Panc1 (cell line): ENCODE measurements at regions not wholly inside any gene's neighbourhood (a gene's known extent, or its start where the extent isn't known, plus 50 kb on each side); places are given as distances from the start of the nearest gene placed in this dataset.
"Not testable (repeated sequence)": the region's sequence is repeated elsewhere in the genome, so short reads cannot be mapped to it uniquely, and the experiment has no call there.

Experiments used
- ATAC-seq: fragments of 200-7000 bp; cut with Tn5 transposase; 2 replicates; pipeline ENCODE4 v1.9.1; 2020; ENCODE audit warnings: mild to moderate bottlenecking, moderate library complexity
- BruUV-seq: library from RNA; stranded (reverse); fragments of 400-500 nt; replicated peaks from 2 replicates; lab custom pipeline; 2021; lab: Mats Ljungman, UMichigan
- CTCF ChIA-PET: fragments of 300-600 bp; sonication (Branson Sonifier 250); formaldehyde crosslinking; loops from one replicate; lab custom pipeline; 2022; ENCODE audit warnings: antibody characterized with exemption; lab: Charles Lee
- POLR2A ChIA-PET: fragments of 300-600 bp; sonication (Branson Sonifier 250); formaldehyde crosslinking; loops from one replicate; lab custom pipeline; 2022; ENCODE audit warnings: antibody characterized with exemption; lab: Charles Lee
- DNase-seq: peaks from one replicate; pipeline ENCODE4 v3.0.0-alpha.2; 2010; ENCODE audit warnings: low read depth, low spot score
- H3K27ac ChIP-seq: 2 replicates; pipeline ENCODE4 v1.5.1; 2011; ENCODE audit warnings: mild to moderate bottlenecking, low read length, inconsistent platforms
- H3K27me3 ChIP-seq: fragments of 200-500 bp; sonication (Bioruptor generic); 2 replicates; pipeline ENCODE4 v1.6.0; 2014; ENCODE audit warnings: low read length, inconsistent platforms; ENCODE audit not compliant: control insufficient read depth, insufficient read depth
- H3K36me3 ChIP-seq: fragments of 200-500 bp; sonication (Bioruptor generic); 2 replicates; pipeline ENCODE4 v1.5.1; 2014; ENCODE audit warnings: inconsistent platforms, mild to moderate bottlenecking, low read length, moderate library complexity; ENCODE audit not compliant: control insufficient read depth, insufficient read depth
- H3K4me1 ChIP-seq: 2 replicates; pipeline ENCODE4 v1.5.1; 2011; ENCODE audit warnings: inconsistent platforms, mild to moderate bottlenecking, low read length, moderate library complexity; ENCODE audit not compliant: control insufficient read depth, insufficient read depth
- H3K4me3 ChIP-seq, 2 experiments: 2 replicates each; pipeline ENCODE4 v1.5.1; 2011 to 2012; ENCODE audit warnings: low read depth in 2 of 2, low read length in 2 of 2, mild to moderate bottlenecking in 2 of 2, inconsistent platforms in 1 of 2, moderate library complexity in 1 of 2
- H3K9me3 ChIP-seq: fragments of 200-500 bp; sonication (Bioruptor generic); 2 replicates; pipeline ENCODE4 v1.5.1; 2014; ENCODE audit warnings: low read depth, mild to moderate bottlenecking, inconsistent platforms, low read length, moderate library complexity; ENCODE audit not compliant: control insufficient read depth, insufficient read depth
- POLR2AphosphoS5 ChIP-seq: IDR thresholded peaks from 2 replicates; pipeline ENCODE4 v1.6.1; 2012; ENCODE audit warnings: mild to moderate bottlenecking, low read depth, low read length, moderate library complexity
- SIN3A ChIP-seq: IDR thresholded peaks from 2 replicates; pipeline ENCODE4 v1.6.1; 2012; ENCODE audit warnings: low read depth, mild to moderate bottlenecking, low read length, moderate library complexity, borderline replicate concordance; ENCODE audit not compliant: insufficient read depth
- TCF7L2 ChIP-seq: IDR thresholded peaks from 2 replicates; pipeline ENCODE4 v1.6.1; 2011; ENCODE audit warnings: mild to moderate bottlenecking, low read depth, low read length, inconsistent platforms
- in situ Hi-C: cut with HindIII; loops from 2 replicates; pipeline ENCODE4 v1.10.0; 2016; ENCODE audit warnings: low sequenced_read_pairs, low pct_unique_long_range_greater_than_20kb
- intact Hi-C: fragments of 100-400 bp; cut with micrococcal nuclease; formaldehyde crosslinking; loops from one replicate; pipeline ENCODE4 v1.10.0; 2022; ENCODE audit not compliant: unreplicated experiment
- TF ChIP-seq, protein P1 (sequence below): fragments of 450-650 bp; IDR thresholded peaks from 2 replicates; pipeline ENCODE4 v1.5.1; 2017; ENCODE audit warnings: mild to moderate bottlenecking
- TF ChIP-seq, protein P2 (sequence below), 2 experiments: IDR thresholded peaks; 2 replicates each; pipeline ENCODE4 v1.6.1; 2011 to 2012; ENCODE audit warnings: low read depth in 2 of 2, control low read depth in 1 of 2, low read length in 1 of 2, mild to moderate bottlenecking in 1 of 2, moderate library complexity in 1 of 2; ENCODE audit not compliant: insufficient read depth in 1 of 2

DNA sequence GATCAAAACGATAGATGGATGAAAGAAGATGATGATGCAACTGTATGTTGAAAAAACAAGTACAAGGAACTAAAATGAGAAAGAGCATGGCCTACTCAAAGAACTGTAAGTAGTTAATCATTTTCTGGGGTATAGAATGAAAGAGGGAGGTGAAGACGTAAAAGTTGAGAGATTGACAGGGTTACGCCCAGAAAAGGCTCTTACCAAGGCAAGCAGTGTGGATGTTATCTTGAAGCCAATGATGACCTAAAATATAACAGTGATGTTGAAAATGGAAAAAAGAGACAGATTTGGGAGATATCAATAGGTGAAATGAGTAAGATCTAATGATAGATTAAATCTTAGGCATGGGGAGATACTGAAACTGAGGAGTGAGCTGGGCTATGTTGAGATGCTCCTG is 80.4 kb upstream of the GNAQ start:
- no peaks in the 10 kb centered on the region for H3K36me3 ChIP-seq
- CTCF ChIA-PET: no interaction called here
- no TSS peak for BruUV-seq
- in situ Hi-C loops (no loop called here), intact Hi-C loops (no loop called here)
- H3K4me3 ChIP-seq: no peak overlapping the region
- DNase-seq (no peak), ATAC-seq (no peak)
- TF ChIP-seq, protein P1, sequence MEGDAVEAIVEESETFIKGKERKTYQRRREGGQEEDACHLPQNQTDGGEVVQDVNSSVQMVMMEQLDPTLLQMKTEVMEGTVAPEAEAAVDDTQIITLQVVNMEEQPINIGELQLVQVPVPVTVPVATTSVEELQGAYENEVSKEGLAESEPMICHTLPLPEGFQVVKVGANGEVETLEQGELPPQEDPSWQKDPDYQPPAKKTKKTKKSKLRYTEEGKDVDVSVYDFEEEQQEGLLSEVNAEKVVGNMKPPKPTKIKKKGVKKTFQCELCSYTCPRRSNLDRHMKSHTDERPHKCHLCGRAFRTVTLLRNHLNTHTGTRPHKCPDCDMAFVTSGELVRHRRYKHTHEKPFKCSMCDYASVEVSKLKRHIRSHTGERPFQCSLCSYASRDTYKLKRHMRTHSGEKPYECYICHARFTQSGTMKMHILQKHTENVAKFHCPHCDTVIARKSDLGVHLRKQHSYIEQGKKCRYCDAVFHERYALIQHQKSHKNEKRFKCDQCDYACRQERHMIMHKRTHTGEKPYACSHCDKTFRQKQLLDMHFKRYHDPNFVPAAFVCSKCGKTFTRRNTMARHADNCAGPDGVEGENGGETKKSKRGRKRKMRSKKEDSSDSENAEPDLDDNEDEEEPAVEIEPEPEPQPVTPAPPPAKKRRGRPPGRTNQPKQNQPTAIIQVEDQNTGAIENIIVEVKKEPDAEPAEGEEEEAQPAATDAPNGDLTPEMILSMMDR: no peak
- POLR2A ChIA-PET: no interaction called here
- no peaks in the 10 kb centered on the region for H3K4me1 ChIP-seq
- no peak overlapping the region for H3K27ac ChIP-seq
- H3K27me3 ChIP-seq: no peaks in the 10 kb centered on the region; the same call in 1 of the 2 replicates
- H3K9me3 ChIP-seq: no peaks in the 10 kb centered on the region

DNA sequence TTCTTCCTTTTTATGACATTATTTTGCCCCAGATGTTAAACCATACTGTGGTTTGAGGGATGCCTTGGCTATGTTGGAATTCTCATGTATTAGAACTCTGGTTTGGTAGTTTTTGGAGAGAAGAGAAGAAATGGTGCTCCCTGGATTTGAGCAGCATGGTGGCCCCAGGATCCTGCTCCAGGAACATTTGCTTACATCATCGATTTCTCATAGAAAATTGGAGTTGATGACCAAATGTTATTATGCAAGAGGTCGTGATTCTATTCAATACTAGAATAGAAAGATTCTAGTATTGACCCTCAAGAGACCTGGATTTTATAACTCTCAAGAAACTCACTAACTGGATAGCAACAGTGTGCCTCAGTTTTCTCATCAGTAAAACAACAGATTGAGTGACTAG is 77.5 kb upstream of the GNAQ start:
- no TSS peak for BruUV-seq
- ATAC-seq (no peak), DNase-seq (no peak)
- Histone ChIP-seq H3K4me3 (no peak overlapping the region), H3K36me3 (no peaks in the 10 kb centered on the region), H3K9me3 (no peaks in the 10 kb centered on the region), H3K27me3 (no peaks in the 10 kb centered on the region; the same call in 1 of the 2 replicates), H3K4me1 (no peaks in the 10 kb centered on the region), H3K27ac (no peak overlapping the region)
- in situ Hi-C loops: no loop called here
- ChIA-PET CTCF (no interaction called here), POLR2A (no interaction called here)
- no peak for TF ChIP-seq SIN3A
- TF ChIP-seq, protein P1: no peak
- TF ChIP-seq, protein P2, sequence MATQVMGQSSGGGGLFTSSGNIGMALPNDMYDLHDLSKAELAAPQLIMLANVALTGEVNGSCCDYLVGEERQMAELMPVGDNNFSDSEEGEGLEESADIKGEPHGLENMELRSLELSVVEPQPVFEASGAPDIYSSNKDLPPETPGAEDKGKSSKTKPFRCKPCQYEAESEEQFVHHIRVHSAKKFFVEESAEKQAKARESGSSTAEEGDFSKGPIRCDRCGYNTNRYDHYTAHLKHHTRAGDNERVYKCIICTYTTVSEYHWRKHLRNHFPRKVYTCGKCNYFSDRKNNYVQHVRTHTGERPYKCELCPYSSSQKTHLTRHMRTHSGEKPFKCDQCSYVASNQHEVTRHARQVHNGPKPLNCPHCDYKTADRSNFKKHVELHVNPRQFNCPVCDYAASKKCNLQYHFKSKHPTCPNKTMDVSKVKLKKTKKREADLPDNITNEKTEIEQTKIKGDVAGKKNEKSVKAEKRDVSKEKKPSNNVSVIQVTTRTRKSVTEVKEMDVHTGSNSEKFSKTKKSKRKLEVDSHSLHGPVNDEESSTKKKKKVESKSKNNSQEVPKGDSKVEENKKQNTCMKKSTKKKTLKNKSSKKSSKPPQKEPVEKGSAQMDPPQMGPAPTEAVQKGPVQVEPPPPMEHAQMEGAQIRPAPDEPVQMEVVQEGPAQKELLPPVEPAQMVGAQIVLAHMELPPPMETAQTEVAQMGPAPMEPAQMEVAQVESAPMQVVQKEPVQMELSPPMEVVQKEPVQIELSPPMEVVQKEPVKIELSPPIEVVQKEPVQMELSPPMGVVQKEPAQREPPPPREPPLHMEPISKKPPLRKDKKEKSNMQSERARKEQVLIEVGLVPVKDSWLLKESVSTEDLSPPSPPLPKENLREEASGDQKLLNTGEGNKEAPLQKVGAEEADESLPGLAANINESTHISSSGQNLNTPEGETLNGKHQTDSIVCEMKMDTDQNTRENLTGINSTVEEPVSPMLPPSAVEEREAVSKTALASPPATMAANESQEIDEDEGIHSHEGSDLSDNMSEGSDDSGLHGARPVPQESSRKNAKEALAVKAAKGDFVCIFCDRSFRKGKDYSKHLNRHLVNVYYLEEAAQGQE (IDR thresholded peaks at IDR 0.05; ENCODE audit: insufficient read depth in 1 of 2, low read depth in 2 of 2, low read length in 1 of 2): no peak
- no peak for TF ChIP-seq TCF7L2
- no peak for TF ChIP-seq POLR2AphosphoS5
- intact Hi-C loops: no loop called here

DNA sequence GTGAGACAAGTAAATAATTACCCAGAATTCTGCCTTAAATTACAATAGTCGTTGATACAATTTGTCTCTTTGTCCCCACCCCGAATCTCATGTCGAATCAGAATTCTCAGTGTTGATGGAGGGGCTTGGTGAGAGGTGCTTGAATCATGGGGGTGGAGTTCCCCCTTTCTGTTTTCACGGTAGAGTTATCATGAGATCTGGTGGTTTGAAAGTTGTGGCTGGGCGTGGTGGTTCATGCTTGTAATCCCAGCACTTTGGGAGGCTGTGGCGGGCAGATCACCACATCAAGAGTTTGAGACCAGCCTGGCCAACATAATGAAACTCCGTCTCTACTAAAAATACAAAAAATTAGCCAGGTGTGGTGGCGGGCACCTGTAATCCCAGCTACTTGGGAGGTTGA is 75.0 kb upstream of the GNAQ start:
- ATAC-seq, BruUV-seq, POLR2A ChIA-PET, H3K27me3 ChIP-seq, H3K4me1 ChIP-seq, intact Hi-C loops, H3K27ac ChIP-seq, CTCF ChIA-PET, H3K9me3 ChIP-seq, in situ Hi-C loops, H3K36me3 ChIP-seq, DNase-seq, H3K4me3 ChIP-seq: not testable (repeated sequence)
